Astrocyte of the spinal cord (primary cell): ENCODE measurements at regions not wholly inside any gene's neighbourhood (a gene's known extent, or its start where the extent isn't known, plus 50 kb on each side); places are given as distances from the start of the nearest gene placed in this dataset.

ENCODE experiments used
- DNase-seq: peaks from one replicate; pipeline ENCODE4 v3.0.0; 2011; ENCODE audit warnings: low read depth, low spot score
- H3K4me3 ChIP-seq: 2 replicates; pipeline ENCODE4 v1.5.1; 2011; ENCODE audit warnings: low read depth, mild to moderate bottlenecking, low read length, moderate library complexity
- in situ Hi-C: cut with HindIII; loops from 2 replicates; pipeline ENCODE4 v1.10.0; 2017; ENCODE audit warnings: low sequenced_read_pairs
- TF ChIP-seq, protein P1 (sequence below): IDR thresholded peaks from 2 replicates; pipeline ENCODE4 v1.5.1; 2012; ENCODE audit warnings: low read depth, mild to moderate bottlenecking, low read length, inconsistent platforms

DNA sequence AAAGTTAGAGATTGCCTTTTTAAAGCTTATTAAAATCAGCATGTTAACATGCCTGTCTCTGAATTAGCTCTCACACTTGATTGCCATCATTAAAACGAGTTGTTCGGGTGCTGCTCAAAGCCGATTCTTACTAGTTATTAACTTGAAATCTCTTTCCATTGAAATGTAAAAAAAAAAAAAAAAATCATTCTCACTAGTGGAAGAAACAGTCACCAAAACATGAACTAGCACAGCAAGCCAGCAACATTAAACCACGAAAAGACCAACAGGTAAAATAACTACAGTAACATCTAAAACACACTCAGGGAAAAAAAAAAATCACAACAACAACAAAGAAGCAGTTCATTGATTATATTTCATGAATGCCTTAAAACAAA is 264.5 kb downstream of the MEIS1 start:
- DNase-seq: no peak
- no peak overlapping the region for H3K4me3 ChIP-seq
- TF ChIP-seq, protein P1, sequence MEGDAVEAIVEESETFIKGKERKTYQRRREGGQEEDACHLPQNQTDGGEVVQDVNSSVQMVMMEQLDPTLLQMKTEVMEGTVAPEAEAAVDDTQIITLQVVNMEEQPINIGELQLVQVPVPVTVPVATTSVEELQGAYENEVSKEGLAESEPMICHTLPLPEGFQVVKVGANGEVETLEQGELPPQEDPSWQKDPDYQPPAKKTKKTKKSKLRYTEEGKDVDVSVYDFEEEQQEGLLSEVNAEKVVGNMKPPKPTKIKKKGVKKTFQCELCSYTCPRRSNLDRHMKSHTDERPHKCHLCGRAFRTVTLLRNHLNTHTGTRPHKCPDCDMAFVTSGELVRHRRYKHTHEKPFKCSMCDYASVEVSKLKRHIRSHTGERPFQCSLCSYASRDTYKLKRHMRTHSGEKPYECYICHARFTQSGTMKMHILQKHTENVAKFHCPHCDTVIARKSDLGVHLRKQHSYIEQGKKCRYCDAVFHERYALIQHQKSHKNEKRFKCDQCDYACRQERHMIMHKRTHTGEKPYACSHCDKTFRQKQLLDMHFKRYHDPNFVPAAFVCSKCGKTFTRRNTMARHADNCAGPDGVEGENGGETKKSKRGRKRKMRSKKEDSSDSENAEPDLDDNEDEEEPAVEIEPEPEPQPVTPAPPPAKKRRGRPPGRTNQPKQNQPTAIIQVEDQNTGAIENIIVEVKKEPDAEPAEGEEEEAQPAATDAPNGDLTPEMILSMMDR: no peak
- in situ Hi-C loops: no loop called here

DNA sequence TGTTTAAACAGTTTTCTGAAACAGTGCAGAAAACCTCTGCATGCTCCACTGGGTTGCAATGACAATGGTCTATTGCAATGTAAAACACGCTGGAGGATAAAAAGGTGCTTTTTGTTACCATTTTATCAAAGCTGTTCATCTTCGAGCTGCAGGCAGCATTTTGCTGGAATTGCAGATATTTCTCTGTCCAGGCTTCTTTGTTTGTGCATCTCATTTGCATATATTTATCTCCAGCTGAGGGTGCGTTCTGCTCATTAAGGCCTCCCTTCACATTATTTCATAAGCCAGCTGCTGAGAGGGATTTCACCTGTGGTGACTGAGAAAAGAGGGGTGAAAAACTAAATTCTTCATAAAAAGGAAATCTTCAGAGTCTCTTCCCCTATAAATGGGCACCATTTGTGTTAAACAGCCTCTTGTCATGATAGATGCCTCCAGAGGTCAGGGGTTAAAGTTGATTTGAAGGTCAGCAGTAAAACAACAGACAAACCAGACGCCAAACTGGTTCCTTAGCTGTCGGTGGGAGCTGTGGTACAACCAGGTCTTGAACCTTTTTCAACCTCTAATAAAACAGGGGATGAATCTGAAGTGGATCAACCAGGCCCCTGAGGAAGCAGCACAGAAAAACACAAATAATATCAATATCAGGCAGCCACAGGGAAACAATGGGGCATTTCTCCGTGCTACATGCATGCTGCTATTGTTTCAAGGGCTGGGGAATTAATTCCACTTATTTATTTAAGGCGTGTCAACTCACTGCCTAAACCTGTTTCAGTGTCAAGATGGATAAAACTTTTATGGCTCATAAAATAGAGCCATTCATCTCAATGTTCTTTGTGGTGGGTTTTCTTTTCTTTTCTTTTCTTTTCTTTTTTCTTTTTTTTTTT is 265.1 kb downstream of the MEIS1 start:
- DNase-seq: no peak
- in situ Hi-C loops: no loop called here
- H3K4me3 ChIP-seq: no peak overlapping the region
- TF ChIP-seq, protein P1: no peak

DNA sequence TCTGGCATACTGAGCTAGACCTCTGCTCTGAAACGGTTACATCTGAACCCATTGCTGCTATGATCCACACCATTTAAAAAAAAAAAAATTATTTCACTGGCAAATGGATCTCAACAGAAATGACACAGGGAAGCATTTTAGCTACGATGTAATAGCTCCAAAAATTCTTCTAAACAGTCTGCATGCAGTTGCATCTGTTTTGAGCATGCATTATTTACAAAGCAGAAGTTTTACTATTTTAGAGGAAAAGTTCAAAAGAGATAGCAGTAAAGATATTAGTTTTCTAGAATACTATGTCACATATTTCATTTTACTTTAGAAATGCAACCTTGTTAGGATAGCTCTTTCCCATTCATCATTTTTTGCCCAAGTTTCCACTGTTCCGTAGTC is 265.7 kb downstream of the MEIS1 start:
- no peak for DNase-seq
- TF ChIP-seq, protein P1: no peak
- no peak overlapping the region for H3K4me3 ChIP-seq
- in situ Hi-C loops: no loop called here

DNA sequence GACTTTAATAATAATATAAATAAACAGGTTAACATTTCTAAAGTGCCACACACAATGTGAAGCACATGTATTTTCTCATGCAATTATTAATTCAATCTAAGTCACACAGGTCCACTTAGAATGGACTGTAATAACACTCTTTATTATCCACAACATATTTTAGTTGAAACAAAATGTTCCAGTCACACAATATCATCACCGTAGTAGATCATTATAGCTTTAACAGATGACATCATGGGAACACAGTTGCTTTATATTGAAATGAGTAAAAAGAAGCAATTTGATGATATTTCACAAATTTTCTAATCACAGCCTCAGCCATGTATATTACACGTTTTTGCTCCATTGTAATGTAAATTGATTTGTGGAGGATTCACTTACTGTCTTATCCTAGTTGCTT is 266.3 kb downstream of the MEIS1 start:
- H3K4me3 ChIP-seq: no peak overlapping the region
- TF ChIP-seq, protein P1: no peak
- no peak for DNase-seq
- in situ Hi-C loops: no loop called here

DNA sequence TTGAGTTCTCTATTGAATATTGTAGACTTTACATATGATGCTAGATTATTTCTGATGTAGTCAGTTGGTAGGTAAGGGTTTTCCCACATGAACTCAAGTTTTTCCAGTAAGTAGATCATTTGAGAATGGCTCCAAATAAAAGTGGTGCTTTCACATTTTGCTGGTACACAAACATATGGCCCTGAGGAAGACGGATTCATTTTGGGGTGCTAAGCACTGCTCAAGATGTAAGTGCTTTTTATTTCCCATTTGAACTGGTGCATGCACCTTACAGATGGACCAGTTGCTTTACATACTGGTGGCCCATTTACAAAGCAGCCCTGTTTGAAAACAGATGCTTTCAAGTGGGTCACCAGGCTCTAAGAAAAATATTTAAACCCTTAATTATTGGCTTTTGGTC is 266.7 kb downstream of the MEIS1 start:
- in situ Hi-C loops: no loop called here
- TF ChIP-seq, protein P1: no peak
- no peak for DNase-seq
- no peak overlapping the region for H3K4me3 ChIP-seq

DNA sequence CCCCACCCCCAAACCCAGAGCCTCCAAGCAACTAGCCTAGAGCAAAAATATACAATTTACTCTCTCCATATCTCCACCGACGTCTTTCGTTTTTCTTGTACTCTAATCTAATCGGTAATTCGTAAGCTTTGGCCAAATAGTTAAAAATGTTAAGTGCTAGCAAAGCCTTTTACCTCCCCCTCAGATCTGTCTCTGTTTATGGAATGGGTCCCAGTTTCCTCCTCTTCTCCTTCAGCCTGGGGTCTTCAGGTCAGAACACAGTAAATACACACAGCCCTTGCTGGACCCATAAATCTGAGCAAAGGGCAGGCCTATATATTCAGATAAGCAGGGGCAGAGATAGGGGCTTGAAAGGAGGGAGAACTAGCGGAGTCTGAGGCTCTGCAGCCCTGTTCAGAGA is 267.4 kb downstream of the MEIS1 start:
- TF ChIP-seq, protein P1: no peak
- no peak for DNase-seq
- no peak overlapping the region for H3K4me3 ChIP-seq
- in situ Hi-C loops: no loop called here

DNA sequence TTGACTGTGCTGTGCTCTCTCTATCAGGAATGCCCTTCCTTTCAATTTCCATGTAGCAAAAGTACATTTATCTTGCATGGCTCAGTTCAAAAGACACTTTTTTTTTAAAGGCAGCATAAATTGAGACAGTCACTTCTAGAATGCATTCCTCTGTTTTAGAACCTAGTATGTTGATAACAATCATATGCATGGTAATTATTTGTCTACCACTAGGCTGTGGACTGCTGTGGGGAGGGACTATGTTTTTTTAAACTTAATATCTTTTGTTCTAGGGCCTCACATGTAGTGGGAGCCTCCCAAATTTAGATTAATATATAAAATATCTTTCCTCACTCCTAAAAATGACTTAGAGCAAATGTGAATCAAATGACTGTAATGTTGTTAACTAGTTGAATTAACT is 269.9 kb downstream of the MEIS1 start:
- TF ChIP-seq, protein P1: no peak
- in situ Hi-C loops: no loop called here

More for the DNA sequence above, 269.9 kb downstream of the MEIS1 start:
- no peak for DNase-seq
- H3K4me3 ChIP-seq: no peak overlapping the region
